ENCODE measurements at regions not wholly inside any gene's neighbourhood (a gene's known extent, or its start where the extent isn't known, plus 50 kb on each side); places are given as distances from the start of the nearest gene placed in this dataset.

DNA sequence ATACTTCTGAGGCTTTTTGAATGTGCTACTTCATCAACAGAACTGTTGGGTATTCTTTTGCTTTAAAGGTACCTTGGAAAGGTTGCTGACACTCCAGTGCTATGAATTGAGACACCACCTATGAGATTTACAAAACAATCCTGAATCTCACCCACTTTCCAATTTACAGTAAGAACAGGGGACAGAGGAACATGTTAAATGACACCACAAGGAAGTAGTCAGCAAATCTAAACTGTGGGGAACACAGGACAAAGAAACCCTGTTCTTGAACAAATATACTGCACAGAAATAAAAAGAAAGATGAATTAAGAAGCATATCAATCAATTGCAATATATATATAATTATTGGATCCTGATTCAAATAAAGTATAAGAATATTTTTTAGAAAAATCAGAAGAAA lies 216.7 kb upstream of the ARID1B start:
- no peak for DNase-seq

DNA sequence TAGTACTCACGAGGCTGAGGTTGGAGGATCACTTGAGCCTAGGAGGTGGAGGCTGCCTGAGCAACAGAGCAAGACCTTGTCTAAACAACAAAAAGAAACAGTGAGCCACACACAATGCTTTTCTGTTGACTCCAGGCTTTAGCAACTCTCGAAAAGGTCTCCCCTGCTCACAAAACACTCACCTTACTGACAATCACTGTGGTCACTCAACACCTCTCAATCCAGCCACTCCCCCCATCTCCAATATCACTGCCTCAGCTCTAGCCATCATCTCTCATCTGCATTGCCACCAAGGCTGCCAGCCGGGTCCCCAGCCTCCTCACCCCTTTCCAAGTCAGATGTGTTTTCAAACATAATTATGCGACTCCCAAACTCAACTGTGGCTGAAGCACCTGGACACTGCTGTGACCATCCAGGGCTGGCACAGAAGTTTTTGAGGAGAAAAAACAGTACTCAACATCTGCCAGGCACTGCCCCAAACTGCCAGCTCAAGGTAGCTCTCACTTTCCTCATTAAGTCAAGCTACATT lies 218.0 kb upstream of the ARID1B start:
- DNase-seq, result no peak

DNA sequence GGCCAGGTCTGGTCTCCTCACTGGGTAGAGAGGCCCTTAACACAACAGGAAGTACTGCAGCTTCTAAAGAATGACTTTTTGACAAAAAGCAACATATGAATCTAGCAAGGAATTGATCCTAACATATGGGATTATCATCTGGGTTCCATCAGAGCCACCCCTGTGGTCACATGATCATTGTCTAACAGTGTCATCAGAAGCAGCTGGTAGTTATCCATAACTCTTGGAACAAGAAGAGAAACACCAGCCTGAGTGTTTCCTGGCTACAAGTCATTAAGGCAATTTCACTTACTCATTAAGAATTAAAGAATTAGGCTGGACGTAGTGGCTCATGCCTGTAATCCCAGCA lies 219.3 kb upstream of the ARID1B start:
- DNase-seq, result no peak

DNA sequence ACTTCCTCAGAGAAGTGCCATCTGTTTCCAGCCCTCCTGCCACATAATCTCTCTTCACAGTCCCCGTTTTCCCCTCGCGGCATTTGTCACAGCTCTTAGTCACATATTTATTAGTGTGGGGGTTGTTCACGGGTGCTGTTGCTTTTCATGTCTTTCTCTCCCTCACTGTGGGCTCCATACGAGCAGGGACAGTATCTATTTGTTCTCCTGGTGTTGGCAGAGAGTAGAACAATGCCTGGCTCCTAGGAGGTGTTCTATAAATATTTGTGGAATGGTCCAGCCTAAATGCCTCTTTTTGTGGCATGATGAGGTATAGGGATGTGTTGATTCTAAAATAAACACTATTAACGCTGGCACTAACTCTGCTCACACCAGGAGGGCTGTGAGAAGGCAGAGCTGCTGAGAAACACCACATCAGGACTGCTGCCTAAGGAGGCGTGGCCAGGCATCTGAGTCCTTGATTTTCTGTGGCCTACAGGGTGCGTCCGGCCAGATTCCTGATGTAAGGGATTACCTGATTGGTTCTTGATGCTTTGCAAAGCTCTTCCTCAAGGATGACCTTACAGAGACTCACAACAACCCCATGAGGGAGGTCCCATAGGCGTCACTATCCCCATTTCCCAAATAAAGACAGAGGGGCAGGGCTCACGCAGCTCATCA lies 219.8 kb upstream of the ARID1B start:
- no peak for DNase-seq

DNA sequence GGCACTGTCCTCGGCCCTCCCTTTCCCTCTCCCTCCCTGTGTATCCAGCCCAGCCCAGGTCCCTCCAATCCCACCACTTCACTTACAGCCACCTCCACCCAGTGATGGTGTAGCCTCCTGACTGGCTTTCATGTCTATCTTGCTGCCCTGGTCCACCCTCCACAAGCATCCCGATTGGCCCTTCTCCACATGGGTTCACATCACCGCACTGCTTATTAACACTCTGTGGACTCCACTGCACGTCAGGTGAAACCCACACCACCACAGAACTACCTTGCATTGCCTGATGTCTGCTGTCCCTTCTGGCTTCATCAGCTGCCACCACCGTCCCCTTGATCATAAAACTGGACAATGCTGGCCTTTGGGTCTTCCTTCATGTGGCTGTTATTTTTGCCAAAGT lies 220.4 kb upstream of the ARID1B start:
- no peak for DNase-seq

DNA sequence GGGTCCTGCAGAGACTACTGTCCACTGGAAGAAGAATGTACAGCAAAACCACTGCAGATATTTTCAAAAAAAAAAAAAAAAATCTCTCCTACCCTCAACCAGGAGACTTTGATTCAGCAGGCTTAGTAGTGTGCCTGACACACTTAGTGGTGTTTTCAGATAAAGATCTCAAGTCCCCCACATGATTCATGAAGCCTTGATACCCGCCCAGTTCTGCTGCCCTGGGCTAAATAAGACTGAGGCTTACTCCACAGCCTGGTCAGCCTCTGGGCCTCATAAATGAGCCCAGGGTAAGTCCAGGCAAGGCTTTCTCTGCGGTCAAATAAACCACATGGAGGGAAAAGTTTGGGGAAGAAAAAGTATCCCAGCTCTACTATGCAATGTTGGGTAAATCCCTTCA lies 222.1 kb upstream of the ARID1B start:
- DNase-seq, result no peak

DNA sequence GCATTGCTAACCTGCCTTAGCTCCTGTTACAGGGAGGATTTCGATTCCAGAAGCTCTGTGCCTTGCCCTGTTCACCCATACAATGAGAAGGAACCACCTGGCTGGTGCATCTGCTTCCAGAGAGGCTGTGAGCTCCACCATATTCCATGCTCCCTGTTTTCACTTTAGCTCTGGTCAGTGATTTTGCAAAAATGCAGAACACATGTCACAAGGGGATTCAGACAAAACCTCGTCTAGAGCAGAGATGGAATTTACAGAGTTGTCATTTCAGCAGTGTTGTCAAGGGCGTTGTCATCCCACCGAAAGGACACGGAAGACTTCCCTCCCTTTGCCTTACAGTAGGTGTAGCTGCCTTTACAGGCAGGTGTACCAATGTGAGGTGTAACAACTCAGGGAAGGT lies 223.0 kb upstream of the ARID1B start:
- no peak for DNase-seq

DNA sequence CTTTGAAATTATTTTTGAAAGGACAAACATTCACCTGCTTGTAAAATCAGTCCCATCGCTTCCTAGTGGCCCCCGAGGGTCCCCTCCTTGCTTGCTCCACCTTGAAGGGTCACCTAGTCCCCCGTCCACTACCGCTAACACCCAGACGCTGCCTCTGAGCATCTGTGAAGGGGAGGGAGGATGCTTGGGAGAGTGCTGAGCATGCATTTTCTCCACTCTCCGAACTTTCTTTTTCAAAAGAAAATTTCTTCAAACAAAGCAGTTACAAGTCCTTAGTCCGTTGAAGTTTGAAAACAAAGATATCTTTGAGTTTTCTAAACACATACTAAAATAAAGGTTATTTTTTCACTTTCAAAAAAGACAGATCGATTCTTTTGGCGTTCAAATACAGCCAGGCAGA lies 224.3 kb upstream of the ARID1B start:
- DNase-seq, result no peak

DNA sequence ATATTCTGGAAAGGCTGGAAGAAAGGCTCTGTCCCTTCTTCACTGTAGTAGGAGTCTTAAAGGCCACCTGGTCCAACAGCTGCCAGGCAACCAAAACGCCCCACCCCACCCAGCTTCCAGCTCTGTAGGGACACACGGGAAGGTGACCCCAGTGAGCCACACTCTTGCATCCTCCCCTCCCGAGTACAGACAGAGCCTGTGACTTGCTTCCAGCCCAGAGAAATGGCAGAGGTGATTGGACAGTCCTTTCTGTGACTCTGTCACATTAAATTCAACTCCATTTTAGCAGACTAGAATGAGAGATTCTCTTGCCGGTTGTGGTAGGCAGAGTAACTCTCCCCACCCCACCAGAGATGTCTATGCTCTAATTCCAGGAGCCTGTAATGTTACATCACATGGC lies 226.2 kb upstream of the ARID1B start:
- DNase-seq, result no peak

DNA sequence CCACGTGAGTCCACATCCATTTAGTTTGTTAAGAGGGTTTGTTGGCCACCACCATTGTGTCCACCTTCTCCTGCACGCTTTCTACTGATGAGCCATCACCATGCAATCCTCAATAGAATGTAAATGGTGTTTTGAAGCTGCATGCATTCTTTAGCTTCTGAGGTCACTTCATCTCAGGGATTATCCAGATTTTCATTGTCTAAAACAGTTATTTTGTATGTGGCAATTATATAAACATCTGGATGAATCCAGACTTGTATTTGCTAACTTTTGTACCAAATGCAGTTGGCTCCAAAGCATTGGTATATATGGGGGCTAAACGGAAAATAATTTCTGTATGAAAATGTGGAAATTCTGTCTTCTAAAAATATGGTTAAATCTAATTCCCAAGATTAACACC lies 231.2 kb upstream of the ARID1B start:
- no peak for DNase-seq

DNA sequence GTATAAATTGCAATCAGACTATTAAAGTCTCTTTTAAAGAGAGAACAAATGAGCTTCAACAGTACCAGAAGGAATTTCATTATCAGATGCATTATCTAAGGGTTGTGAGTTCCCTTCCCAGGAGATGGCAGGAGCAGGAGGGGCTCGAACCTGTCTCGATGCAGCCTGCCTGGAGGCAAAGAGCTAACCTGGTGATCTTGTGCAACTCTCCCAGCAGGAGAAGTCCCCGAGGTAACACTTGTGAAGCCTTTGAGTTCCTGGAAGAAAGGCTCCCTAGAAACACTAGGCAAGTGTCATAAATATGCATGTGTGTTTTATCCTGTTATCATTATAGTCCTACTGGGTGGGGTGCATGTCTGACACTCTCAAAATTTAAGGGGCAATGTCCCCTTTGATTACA lies 232.2 kb upstream of the ARID1B start:
- no peak for DNase-seq

DNA sequence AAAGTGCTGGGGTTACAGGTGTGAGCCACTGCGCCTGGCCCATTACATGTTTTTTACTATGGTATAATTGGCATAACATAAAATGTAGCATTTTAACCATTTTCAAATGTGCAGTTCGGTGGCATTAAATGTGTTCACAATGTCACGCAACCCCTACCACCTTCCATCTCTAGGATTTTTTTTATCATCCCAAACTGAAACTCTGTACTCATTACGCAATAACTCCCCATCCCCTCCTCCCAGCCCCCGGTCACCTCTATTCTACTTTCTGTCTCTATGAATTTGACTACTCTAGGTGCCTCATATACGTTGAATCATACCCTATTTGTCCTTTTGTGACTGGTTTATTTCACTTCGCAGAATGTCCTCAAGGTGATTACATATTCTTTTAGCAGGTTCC lies 233.1 kb upstream of the ARID1B start:
- DNase-seq, result no peak

DNA sequence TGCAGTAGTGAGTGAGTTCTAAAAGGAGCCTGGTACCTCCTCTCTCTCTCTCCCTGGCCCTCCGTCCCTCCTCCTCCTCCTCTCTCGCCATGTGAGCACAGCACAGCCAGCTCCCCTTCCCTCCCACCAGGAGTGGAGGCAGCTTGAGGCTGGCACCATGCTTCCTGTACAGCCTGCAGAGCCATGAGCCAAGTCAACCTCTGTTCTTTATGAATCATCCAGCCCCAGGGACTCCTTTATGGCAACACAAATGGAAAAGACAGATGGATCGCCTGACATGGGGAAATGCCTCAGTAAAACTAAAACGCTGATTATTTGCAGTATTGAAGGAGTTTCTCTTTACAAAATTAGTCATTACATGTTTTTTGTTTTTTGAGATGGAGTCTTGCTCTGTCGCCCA lies 233.7 kb upstream of the ARID1B start:
- no peak for DNase-seq

DNA sequence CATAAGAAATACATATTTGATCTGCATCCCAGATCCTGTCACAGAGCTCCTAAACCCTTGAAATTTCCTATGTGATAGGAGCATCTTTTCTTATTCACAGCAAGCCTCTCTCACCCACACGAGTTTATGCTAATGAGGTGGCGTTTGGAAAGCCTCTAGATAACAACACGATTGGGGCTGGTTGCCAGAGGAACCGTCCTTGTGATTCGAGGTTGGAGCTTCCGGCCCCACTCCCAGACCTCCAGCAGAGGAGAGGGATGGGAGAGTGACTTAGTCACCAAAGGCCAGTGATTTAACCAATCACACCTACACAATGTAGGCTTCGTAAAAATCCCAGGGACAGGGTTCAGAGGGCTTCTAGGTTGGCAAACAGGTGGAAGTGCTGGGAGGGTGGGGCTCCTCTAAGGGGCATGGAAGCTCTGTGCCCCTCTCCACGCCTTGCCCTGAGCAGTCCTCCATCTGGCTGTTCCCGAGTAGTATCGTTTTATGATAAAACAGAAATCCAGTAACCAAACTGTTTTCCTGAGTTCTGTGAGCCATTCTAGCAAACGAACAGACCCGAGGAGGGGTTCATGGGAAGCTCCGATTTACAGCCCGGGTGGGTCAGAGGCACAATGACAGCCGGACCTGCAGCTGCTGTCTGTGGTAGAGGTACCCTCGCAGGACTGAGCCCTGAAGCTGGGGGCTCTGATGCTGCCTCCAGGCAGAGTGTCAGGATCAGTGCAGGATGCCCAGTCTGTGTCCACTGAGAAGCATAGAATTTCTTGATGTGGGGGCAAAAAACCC lies 238.1 kb upstream of the ARID1B start:
- DNase-seq, result no peak

DNA sequence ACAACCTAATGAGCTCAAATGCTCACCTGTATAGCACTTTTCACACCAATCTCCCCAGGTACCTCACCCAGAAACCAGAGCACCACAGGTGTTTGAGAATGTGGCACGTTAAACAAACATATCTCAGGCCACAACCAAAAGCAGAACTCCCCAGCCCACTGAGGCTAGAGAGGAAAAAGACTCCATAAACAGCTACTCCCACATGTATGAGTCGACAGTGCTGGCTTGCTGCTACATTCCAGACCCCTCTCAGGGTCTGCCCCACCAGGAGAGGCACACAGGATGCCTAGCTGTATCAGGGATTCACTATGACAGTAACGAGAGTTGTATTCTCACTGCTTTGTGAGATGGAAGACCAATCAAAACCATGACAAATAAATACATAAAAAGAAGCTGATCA lies 242.6 kb upstream of the ARID1B start:
- DNase-seq, result no peak

DNA sequence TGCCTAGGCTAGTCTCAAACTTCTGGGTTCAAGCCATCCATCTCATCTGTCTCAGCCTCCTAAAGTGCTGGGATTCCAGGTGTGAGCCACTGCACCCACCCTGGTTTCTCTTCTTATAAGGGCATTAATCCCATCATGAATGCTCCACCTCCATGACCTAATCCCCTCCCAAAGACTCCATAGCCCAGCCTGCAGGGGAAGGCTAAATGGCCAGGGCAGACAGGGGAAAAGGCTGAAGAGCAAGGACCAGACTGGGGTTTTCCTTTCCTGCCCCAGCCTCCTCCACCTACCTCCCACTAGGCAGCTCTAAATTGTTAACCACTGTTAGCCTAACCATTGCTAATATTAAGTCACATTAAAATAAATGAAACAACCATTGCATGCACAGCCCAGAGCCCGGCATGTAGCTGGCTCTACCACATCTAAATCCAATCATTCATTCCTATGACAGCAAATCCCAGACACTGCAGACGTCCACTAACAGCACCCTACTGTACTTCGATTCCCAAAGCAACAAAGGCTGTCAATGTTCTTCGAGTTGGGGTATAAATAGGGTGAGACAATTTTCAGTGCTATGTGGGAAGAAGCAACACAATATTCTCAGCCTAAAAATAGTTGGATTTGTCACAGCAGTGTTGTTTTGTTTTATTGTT lies 243.2 kb upstream of the ARID1B start:
- no peak for DNase-seq

DNA sequence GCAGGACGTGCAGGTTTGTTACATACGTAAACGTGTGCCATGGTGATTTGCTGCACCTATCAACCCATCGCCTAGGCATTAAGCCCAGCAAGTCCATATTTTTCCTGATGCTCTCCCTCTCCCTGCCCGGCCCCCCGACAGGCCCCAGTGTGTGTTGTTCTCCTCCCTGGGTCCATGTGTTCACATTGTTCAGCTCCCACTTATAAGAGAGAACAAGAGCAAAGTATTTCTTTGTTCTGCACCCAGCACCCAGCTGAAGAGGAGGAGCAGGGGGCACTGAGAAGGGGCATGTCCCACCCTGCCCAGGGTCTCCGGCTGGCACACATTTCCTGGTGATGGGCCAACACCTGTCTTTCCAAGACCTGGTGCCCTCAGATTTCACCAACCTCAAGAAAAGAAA lies 251.1 kb upstream of the ARID1B start:
- DNase-seq, result no peak

DNA sequence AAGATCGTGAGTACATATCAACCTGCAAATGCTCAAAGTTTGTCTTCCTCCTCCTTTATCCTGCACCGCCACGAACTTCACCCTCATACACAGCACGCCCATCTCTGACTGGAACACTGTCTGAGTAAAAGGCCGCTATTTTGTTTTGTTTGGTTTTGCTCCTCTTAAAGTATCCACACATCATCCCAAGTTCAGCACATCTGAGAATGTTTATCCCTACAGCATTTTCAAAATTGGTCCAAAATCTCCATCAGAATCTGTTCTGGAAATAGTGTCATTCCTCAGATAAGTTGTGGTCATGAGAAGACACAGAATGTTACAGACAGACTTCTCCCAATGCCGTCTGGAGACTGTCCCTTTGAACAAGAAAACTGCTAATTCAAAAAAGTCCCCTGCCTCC lies 251.6 kb upstream of the ARID1B start:
- no peak for DNase-seq

DNA sequence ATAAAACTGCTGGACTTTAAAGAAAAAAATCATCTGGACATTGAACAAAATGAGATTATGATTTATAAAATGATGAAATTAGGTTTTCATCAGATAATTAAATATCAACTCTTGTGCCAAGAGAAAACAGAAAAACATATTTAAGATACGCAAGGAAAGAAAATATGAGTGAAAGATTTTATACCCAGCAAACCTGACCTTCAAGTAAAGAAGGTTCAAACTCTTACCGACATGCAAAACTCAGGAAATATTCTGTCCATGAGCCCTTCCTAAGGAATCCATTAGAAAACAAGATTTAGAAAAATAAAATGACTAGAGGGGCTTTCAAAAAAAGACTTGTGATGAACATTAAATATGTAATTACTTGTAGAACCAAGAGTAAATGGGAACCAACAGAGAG lies 257.2 kb upstream of the ARID1B start:
- DNase-seq, result no peak

DNA sequence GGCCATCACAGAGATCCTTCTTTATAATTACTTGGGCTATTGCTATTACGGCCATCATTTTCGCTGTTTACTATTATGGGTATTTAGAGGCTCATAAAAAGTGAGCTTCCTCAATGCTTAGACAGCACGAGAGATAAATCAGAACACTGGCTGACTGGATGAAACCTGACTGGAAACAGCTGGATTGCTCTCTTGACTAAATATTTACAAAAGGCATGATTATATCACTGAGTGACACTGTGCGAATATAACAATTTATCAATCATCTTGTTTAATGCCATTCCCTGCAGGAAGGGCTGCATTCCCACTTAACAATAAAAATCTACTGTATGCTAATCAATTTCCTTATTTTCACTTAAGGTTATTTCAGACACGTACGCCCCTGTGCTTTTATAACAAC lies 260.1 kb upstream of the ARID1B start:
- no peak for DNase-seq

DNA sequence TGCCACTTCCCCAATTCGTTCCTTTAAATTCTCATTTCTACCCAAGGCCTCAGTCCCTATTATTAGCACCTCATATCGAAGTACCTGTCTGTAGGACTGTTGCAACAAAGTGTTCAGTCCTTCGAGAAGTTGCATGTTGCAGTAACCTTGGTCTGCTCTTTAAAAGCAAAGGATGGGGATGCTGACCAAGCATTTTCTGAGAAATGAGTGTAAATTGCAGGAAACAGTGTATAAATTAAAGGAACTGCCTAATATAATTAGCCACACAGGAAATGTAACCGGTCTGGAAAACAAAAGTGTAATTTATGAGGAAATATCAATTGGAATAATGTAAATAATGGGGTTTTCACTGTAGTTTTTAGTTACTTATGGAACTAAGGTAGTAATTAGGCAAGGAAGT lies 261.9 kb upstream of the ARID1B start:
- no peak for DNase-seq

DNA sequence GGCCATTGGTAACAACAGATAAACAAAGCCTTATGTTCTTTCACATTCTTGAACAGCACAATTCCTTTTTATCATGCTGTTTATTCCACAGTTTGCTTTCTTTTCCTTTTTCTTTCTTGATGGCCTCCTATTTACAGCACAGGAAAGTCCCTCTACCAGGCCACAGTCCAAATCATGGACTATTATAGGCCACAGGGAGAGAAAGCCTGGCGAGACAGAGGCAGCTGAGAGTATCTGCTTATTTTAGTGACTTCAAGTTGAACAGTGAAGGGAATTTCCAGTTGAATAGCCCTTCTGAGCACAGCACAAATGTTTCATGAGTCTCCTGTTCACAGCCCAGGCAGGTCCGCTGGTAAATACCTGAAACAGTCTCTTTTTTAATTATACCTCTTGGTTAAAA lies 263.7 kb upstream of the ARID1B start:
- no peak for DNase-seq

DNA sequence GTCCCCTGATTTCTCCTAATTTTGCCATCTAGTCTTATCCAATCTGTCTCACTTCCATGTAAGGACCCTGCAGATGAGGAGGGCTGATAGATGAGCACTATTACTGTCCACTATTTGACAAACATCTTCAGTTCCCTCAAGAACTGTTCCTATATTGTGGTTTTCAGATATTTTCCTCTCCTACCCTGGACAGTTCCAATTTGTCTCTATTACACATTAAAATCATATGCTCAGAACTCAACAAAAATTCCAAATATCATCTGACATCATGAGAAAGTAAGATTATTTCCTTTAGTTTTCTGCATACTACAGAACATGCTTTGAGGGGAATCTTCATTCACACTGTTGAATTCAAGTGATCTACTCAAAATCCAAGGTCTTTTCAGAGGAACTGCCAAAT lies 265.6 kb upstream of the ARID1B start:
- DNase-seq, result no peak

DNA sequence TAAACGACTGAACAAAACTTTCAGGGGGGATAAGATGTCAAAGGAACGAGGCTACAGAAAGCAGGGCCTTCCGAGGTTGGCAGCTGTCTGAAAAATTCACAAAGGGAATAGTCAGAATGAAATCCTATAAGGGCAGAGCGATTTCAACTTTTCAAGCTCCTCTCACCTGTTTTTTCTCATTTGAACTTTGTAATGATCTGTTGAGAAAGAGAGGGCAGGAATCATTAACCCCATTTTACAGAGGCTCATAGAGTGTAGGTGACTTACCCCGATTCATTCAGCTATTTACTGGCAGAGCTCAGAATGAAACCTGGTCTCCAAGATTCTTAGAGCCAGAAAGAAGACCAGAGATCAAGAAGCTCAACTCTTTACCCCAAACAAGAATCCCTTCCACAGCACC lies 266.1 kb upstream of the ARID1B start:
- no peak for DNase-seq

All from activated CD4-positive, CD25-positive, alpha-beta regulatory T cell (primary cell).